ENCODE measurements at regions not wholly inside any gene's neighbourhood (a gene's known extent, or its start where the extent isn't known, plus 50 kb on each side); places are given as distances from the start of the nearest gene placed in this dataset.

- TF ChIP-seq, protein P1, sequence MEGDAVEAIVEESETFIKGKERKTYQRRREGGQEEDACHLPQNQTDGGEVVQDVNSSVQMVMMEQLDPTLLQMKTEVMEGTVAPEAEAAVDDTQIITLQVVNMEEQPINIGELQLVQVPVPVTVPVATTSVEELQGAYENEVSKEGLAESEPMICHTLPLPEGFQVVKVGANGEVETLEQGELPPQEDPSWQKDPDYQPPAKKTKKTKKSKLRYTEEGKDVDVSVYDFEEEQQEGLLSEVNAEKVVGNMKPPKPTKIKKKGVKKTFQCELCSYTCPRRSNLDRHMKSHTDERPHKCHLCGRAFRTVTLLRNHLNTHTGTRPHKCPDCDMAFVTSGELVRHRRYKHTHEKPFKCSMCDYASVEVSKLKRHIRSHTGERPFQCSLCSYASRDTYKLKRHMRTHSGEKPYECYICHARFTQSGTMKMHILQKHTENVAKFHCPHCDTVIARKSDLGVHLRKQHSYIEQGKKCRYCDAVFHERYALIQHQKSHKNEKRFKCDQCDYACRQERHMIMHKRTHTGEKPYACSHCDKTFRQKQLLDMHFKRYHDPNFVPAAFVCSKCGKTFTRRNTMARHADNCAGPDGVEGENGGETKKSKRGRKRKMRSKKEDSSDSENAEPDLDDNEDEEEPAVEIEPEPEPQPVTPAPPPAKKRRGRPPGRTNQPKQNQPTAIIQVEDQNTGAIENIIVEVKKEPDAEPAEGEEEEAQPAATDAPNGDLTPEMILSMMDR (IDR thresholded peaks at IDR 0.05; ENCODE audit: low read length): no peak
- no peak for TF ChIP-seq EZH2 (IDR thresholded peaks at IDR 0.05; ENCODE audit: borderline replicate concordance, low read length)
Measured at GRCh38 chr16:52834736-52835465, 217.8 kb downstream of the CHD9NB start.

Data from OCI-LY1 (cell line).